Peyer's patch (tissue), 4 donors: ENCODE measurements at regions not wholly inside any gene's neighbourhood (a gene's known extent, or its start where the extent isn't known, plus 50 kb on each side); places are given as distances from the start of the nearest gene placed in this dataset.

Experiments used
- POLR2A ChIP-seq, 2 donors: fragments of 450-650 bp; IDR thresholded peaks; one replicate each; pipeline ENCODE4 v1.5.1; 2017; ENCODE audit warnings: antibody characterized with exemption in 2 of 2, mild to moderate bottlenecking in 2 of 2, moderate library complexity in 2 of 2
- TF ChIP-seq, protein P1 (sequence below), 6 experiments: fragments of 450-650 bp in 4 of 6; fragments of 200-600 bp in 2 of 6; sonication (generic) in 1 of 6; IDR thresholded peaks; one replicate each; pipeline ENCODE4 v1.5.1; 2017 to 2019; ENCODE audit warnings: antibody characterized with exemption in 6 of 6, mild to moderate bottlenecking in 3 of 6, moderate library complexity in 1 of 6

DNA sequence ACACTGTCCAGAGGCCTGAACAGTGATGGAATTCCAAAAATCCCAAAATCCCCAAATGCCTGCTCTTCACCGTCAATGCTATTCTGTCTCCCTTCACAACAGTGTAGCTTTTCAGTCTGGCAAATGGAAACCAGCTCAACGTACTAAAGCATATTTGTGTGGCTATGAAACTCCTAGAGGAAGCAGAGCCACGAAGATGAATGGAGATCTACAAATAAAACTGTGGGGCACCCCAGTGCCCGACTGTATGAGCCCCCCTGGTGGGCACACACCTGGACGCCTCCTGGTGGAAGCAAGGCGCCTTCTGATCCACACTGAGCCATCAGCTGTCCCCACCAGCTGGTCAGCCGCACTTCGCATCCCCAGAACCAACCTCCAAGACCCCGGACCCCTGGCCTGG lies 129.1 kb upstream of the SOD1 start:
- TF ChIP-seq, protein P1, sequence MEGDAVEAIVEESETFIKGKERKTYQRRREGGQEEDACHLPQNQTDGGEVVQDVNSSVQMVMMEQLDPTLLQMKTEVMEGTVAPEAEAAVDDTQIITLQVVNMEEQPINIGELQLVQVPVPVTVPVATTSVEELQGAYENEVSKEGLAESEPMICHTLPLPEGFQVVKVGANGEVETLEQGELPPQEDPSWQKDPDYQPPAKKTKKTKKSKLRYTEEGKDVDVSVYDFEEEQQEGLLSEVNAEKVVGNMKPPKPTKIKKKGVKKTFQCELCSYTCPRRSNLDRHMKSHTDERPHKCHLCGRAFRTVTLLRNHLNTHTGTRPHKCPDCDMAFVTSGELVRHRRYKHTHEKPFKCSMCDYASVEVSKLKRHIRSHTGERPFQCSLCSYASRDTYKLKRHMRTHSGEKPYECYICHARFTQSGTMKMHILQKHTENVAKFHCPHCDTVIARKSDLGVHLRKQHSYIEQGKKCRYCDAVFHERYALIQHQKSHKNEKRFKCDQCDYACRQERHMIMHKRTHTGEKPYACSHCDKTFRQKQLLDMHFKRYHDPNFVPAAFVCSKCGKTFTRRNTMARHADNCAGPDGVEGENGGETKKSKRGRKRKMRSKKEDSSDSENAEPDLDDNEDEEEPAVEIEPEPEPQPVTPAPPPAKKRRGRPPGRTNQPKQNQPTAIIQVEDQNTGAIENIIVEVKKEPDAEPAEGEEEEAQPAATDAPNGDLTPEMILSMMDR (IDR thresholded peaks at IDR 0.05), result no peak
- TF ChIP-seq POLR2A (IDR thresholded peaks at IDR 0.05), result no peak
